NCI-H345 treated with DMSO at 0.1 percent for 48 hours (cell line): ENCODE measurements at regions not wholly inside any gene's neighbourhood (a gene's known extent, or its start where the extent isn't known, plus 50 kb on each side); places are given as distances from the start of the nearest gene placed in this dataset.
"Not testable (repeated sequence)": the region's sequence is repeated elsewhere in the genome, so short reads cannot be mapped to it uniquely, and the experiment has no call there.

Source experiments
- DNase-seq: peaks from one replicate; lab custom pipeline; 2025; ENCODE audit not compliant: unreplicated experiment; lab: John Stamatoyannopoulos, UW

GRCh38 chr2:207216457-207216856 is 50.7 kb upstream of the KLF7 start:
- peak; percentile 6 for DNase-seq

GRCh38 chr2:207217442-207217841 is 51.7 kb upstream of the KLF7 start:
- DNase-seq: no peak

GRCh38 chr2:207219081-207219630 is 53.4 kb upstream of the KLF7 start:
- no peak for DNase-seq

GRCh38 chr2:207219676-207220501 is 54.1 kb upstream of the KLF7 start:
- DNase-seq: no peak

GRCh38 chr2:207221731-207222130 is 56.0 kb upstream of the KLF7 start:
- DNase-seq: no peak

- no peak for DNase-seq
Measured at GRCh38 chr2:207223051-207223450, 57.3 kb upstream of the KLF7 start.

- DNase-seq: no peak
Measured at GRCh38 chr2:207224381-207224780, 58.6 kb upstream of the KLF7 start.

- no peak for DNase-seq
Measured at GRCh38 chr2:207224791-207225482, 59.2 kb upstream of the KLF7 start.

- no peak for DNase-seq
Measured at GRCh38 chr2:207225773-207226172, 60.0 kb upstream of the KLF7 start.

- DNase-seq: no peak
Measured at GRCh38 chr2:207226243-207226642, 60.5 kb upstream of the KLF7 start.

GRCh38 chr2:207226671-207227061 is 60.9 kb upstream of the KLF7 start:
- no peak for DNase-seq

GRCh38 chr2:207227062-207227748 is 61.5 kb upstream of the KLF7 start:
- DNase-seq: no peak

- DNase-seq: no peak
Measured at GRCh38 chr2:207227749-207228145, 62.0 kb upstream of the KLF7 start.

- DNase-seq: no peak
Measured at GRCh38 chr2:207228402-207228801, 62.7 kb upstream of the KLF7 start.

GRCh38 chr2:207229161-207229560 is 63.4 kb upstream of the KLF7 start:
- no peak for DNase-seq

- DNase-seq: no peak
Measured at GRCh38 chr2:207230261-207231105, 64.7 kb upstream of the KLF7 start.

- DNase-seq: no peak
Measured at GRCh38 chr2:207231106-207231865, 65.5 kb upstream of the KLF7 start.

GRCh38 chr2:207231967-207232366 is 66.2 kb upstream of the KLF7 start:
- no peak for DNase-seq

- not testable (repeated sequence) for DNase-seq
Measured at GRCh38 chr2:207233141-207233540, 67.4 kb upstream of the KLF7 start.

GRCh38 chr2:207233731-207234130 is 68.0 kb upstream of the KLF7 start:
- DNase-seq: no peak
